ELR (cell line): ENCODE measurements at regions not wholly inside any gene's neighbourhood (a gene's known extent, or its start where the extent isn't known, plus 50 kb on each side); places are given as distances from the start of the nearest gene placed in this dataset.

Source experiments
- DNase-seq: peaks from one replicate; pipeline ENCODE4 v3.0.0-alpha.2; 2015; ENCODE audit warnings: low read depth

GRCh38 chr7:22657479-22657878, 69.5 kb upstream of the IL6 start:
- no peak for DNase-seq

DNA sequence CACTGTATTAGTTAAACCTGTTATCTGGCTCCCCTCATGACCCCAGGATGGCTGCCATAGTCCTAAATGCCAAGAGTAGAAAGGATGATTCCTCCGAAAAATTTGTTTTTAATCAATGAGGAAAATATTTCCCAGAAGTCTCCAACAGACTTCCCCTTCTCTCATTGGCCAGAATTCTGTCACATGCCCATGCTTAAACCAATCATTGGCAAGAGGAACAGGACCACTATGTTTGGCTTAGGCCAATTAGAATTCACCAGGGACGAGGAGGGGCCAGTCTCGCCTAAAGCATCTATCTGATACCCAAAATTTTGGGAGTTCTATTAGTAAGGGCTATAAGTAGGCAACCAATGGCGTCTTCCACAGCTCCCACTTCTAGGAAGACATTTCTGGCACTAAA, 71.2 kb upstream of the IL6 start:
- DNase-seq, result no peak

DNA sequence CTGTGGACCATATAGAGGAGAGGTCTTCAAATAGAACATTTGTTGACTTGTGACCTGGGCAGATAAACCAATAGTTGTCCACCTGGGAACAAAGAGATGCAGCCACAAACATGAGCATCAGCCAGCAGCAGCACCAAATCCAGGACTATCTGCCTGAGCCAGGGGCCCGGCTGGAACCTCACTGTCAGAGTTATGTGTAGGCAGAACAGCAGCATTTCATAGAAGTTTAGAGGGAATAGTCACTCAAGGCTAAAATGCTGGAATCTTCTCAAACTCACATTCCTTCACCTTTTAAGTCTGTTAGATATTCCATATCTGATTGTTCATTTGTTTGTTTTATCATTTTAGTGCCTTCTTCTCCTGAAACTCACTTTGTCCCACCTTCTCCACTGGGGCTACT, 72.2 kb upstream of the IL6 start:
- DNase-seq, result no peak

- no peak for DNase-seq
Measured at GRCh38 chr7:22653951-22654350, 73.0 kb upstream of the IL6 start.

GRCh38 chr7:22651534-22652243, 75.3 kb upstream of the IL6 start:
- DNase-seq, result peak; percentile 99

DNA sequence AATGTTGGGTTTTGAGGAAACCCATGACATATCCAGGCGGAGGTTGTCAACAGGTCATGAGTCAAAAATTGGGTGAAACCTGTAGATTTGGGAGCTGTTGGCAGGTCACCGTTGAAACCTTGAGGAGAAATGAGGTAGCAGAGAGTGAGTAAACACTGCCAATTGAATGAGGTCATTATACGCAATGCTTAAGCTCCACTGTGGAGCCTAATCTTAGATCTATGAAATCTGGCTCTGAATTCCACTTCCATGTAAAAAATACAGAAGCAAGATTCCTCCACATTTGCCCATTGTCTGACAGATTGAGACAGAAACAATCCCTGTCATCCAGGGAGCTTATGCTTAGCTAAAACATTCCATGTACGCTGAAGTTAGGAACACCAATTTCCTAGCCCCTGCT, 76.0 kb upstream of the IL6 start:
- peak; percentile 54 for DNase-seq

GRCh38 chr7:22649686-22650085, 77.3 kb upstream of the IL6 start:
- DNase-seq, result no peak

GRCh38 chr7:22647451-22648257, 79.3 kb upstream of the IL6 start:
- DNase-seq, result peak; percentile 91

GRCh38 chr7:22645418-22646181, 81.4 kb upstream of the IL6 start:
- DNase-seq, result no peak

- DNase-seq, result no peak
Measured at GRCh38 chr7:22642454-22642853, 84.5 kb upstream of the IL6 start.

DNA sequence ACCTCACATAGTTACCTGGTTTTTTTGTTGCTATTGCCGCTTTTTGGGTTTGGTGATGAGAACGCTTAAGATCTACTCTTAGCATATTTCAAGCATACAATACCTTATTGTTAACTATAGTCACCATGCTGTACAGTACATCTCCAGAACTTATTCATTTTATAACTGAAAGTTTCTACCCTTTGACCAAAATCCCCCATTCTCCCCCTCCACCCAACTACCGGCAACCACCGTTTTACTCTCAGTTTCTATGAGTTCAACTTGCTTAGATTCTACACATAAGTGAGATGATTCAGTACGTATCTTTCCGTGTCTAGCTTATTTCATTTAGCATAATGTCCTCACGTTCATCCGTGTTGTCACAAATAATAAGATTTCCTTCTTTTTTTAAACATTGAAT, 86.7 kb upstream of the IL6 start:
- DNase-seq, result no peak

- DNase-seq, result no peak
Measured at GRCh38 chr7:22639396-22639795, 87.6 kb upstream of the IL6 start.

GRCh38 chr7:22635349-22635748, 91.7 kb upstream of the IL6 start:
- DNase-seq, result no peak

GRCh38 chr7:22633954-22634474, 93.0 kb upstream of the IL6 start:
- DNase-seq, result no peak

- no peak for DNase-seq
Measured at GRCh38 chr7:22633286-22633953, 93.6 kb upstream of the IL6 start.

DNA sequence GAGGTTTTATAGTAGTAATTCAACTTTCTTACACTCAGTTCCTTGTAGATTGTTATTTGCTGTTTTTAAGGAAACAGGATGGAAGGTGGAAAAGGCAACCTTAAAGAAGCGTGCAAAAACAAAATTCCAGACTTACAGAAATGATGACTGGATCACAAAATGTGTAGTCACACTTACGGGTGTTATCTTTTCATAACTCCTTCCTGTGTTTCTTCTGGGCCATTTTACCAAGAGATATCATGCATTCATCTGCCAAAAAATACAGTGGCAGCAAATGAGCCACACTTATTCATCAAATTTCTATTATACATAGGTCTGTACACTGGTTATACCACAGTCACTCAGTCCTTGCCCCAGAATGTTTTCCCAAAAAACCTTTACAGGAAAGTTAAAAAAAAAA, 94.3 kb upstream of the IL6 start:
- no peak for DNase-seq

DNA sequence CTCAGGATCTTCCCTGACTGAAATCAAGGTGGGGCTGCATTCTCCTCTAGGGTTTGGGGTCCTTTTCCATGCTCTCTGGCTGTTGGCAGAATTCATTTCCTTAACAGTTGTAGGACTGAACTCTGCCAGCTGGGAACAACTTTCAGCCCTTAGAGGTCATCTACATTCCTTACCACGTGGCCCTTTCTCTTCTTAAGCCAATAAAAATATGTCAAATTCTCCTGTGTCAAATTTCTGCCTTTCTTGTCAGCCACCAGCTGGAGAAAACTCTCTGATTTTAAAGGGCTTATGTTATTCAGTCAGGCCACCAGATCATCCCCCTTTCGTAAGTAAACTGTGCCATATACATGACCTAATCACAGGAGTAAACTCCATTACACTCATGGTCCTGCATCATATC, 95.3 kb upstream of the IL6 start:
- no peak for DNase-seq

- no peak for DNase-seq
Measured at GRCh38 chr7:22630069-22630468, 96.9 kb upstream of the IL6 start.

- no peak for DNase-seq
Measured at GRCh38 chr7:22629056-22629455, 97.9 kb upstream of the IL6 start.

GRCh38 chr7:22628112-22628511, 98.9 kb upstream of the IL6 start:
- DNase-seq, result no peak

- no peak for DNase-seq
Measured at GRCh38 chr7:22627136-22627535, 99.9 kb upstream of the IL6 start.

GRCh38 chr7:22625251-22625650, 101.7 kb upstream of the IL6 start:
- no peak for DNase-seq
